Panc1 (cell line): ENCODE measurements at regions not wholly inside any gene's neighbourhood (a gene's known extent, or its start where the extent isn't known, plus 50 kb on each side); places are given as distances from the start of the nearest gene placed in this dataset.

Experiments
- ATAC-seq: fragments of 200-7000 bp; cut with Tn5 transposase; 2 replicates; pipeline ENCODE4 v1.9.1; 2020; ENCODE audit warnings: mild to moderate bottlenecking, moderate library complexity
- BruUV-seq: library from RNA; stranded (reverse); fragments of 400-500 nt; replicated peaks from 2 replicates; lab custom pipeline; 2021; lab: Mats Ljungman, UMichigan
- CTCF ChIA-PET: fragments of 300-600 bp; sonication (Branson Sonifier 250); formaldehyde crosslinking; loops from one replicate; lab custom pipeline; 2022; ENCODE audit warnings: antibody characterized with exemption; lab: Charles Lee
- POLR2A ChIA-PET: fragments of 300-600 bp; sonication (Branson Sonifier 250); formaldehyde crosslinking; loops from one replicate; lab custom pipeline; 2022; ENCODE audit warnings: antibody characterized with exemption; lab: Charles Lee
- DNase-seq: peaks from one replicate; pipeline ENCODE4 v3.0.0-alpha.2; 2010; ENCODE audit warnings: low read depth, low spot score
- H3K27ac ChIP-seq: 2 replicates; pipeline ENCODE4 v1.5.1; 2011; ENCODE audit warnings: mild to moderate bottlenecking, low read length, inconsistent platforms
- H3K27me3 ChIP-seq: fragments of 200-500 bp; sonication (Bioruptor generic); 2 replicates; pipeline ENCODE4 v1.6.0; 2014; ENCODE audit warnings: low read length, inconsistent platforms; ENCODE audit not compliant: control insufficient read depth, insufficient read depth
- H3K36me3 ChIP-seq: fragments of 200-500 bp; sonication (Bioruptor generic); 2 replicates; pipeline ENCODE4 v1.5.1; 2014; ENCODE audit warnings: inconsistent platforms, mild to moderate bottlenecking, low read length, moderate library complexity; ENCODE audit not compliant: control insufficient read depth, insufficient read depth
- H3K4me1 ChIP-seq: 2 replicates; pipeline ENCODE4 v1.5.1; 2011; ENCODE audit warnings: inconsistent platforms, mild to moderate bottlenecking, low read length, moderate library complexity; ENCODE audit not compliant: control insufficient read depth, insufficient read depth
- H3K4me3 ChIP-seq, 2 experiments: 2 replicates each; pipeline ENCODE4 v1.5.1; 2011 to 2012; ENCODE audit warnings: low read depth in 2 of 2, low read length in 2 of 2, mild to moderate bottlenecking in 2 of 2, inconsistent platforms in 1 of 2, moderate library complexity in 1 of 2
- H3K9me3 ChIP-seq: fragments of 200-500 bp; sonication (Bioruptor generic); 2 replicates; pipeline ENCODE4 v1.5.1; 2014; ENCODE audit warnings: low read depth, mild to moderate bottlenecking, inconsistent platforms, low read length, moderate library complexity; ENCODE audit not compliant: control insufficient read depth, insufficient read depth
- POLR2AphosphoS5 ChIP-seq: IDR thresholded peaks from 2 replicates; pipeline ENCODE4 v1.6.1; 2012; ENCODE audit warnings: mild to moderate bottlenecking, low read depth, low read length, moderate library complexity
- REST ChIP-seq, 2 experiments: IDR thresholded peaks; 2 replicates each; pipeline ENCODE4 v1.6.1; 2011 to 2012; ENCODE audit warnings: low read depth in 2 of 2, control low read depth in 1 of 2, low read length in 1 of 2, mild to moderate bottlenecking in 1 of 2, moderate library complexity in 1 of 2; ENCODE audit not compliant: insufficient read depth in 1 of 2
- SIN3A ChIP-seq: IDR thresholded peaks from 2 replicates; pipeline ENCODE4 v1.6.1; 2012; ENCODE audit warnings: low read depth, mild to moderate bottlenecking, low read length, moderate library complexity, borderline replicate concordance; ENCODE audit not compliant: insufficient read depth
- TCF7L2 ChIP-seq: IDR thresholded peaks from 2 replicates; pipeline ENCODE4 v1.6.1; 2011; ENCODE audit warnings: mild to moderate bottlenecking, low read depth, low read length, inconsistent platforms
- in situ Hi-C: cut with HindIII; loops from 2 replicates; pipeline ENCODE4 v1.10.0; 2016; ENCODE audit warnings: low sequenced_read_pairs, low pct_unique_long_range_greater_than_20kb
- intact Hi-C: fragments of 100-400 bp; cut with micrococcal nuclease; formaldehyde crosslinking; loops from one replicate; pipeline ENCODE4 v1.10.0; 2022; ENCODE audit not compliant: unreplicated experiment
- TF ChIP-seq, protein P1 (sequence below): fragments of 450-650 bp; IDR thresholded peaks from 2 replicates; pipeline ENCODE4 v1.5.1; 2017; ENCODE audit warnings: mild to moderate bottlenecking

DNA sequence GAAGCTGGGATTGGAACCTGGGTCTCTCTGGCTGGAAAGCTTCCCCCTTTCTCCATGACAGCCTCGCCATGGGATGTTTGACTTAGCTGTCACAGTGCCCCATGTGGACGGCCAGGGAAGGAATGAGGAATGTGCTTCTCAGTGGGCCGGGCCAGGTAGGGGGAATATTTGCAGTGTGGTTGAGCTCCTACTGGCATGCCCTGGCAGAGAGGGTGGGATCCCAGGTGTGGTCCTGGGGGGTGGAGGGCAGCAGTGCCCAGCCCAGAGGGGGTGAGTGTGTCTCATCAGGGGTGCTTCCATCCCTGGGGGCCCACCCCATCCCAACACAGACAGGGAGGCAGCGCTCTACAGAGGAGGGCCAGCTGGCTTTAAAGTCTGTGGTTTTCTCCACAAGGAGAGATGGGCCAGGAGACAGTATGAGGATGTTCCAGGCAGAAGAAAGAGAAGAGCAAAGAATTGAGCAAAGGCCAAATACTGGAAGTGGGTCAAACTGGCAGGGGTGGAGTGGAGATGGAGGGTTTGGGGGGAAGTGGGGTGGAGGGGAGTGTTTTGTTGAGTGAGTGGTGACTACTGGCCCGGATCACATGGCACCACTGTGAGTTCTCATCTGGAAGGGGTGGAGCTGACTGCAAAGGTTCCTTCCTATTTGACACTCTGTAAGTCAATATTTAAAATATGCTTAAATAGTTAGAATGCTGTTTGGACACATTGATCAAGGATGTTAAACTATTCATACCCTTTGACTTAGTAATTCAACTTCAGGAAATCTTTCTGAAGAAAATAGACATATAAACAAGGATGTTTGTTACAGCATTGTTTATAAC is 94.0 kb downstream of the MYCN start:
- no peak for DNase-seq
- no peaks in the 10 kb centered on the region for H3K27me3 ChIP-seq
- H3K4me1 ChIP-seq = no peaks in the 10 kb centered on the region
- TF ChIP-seq, protein P1, sequence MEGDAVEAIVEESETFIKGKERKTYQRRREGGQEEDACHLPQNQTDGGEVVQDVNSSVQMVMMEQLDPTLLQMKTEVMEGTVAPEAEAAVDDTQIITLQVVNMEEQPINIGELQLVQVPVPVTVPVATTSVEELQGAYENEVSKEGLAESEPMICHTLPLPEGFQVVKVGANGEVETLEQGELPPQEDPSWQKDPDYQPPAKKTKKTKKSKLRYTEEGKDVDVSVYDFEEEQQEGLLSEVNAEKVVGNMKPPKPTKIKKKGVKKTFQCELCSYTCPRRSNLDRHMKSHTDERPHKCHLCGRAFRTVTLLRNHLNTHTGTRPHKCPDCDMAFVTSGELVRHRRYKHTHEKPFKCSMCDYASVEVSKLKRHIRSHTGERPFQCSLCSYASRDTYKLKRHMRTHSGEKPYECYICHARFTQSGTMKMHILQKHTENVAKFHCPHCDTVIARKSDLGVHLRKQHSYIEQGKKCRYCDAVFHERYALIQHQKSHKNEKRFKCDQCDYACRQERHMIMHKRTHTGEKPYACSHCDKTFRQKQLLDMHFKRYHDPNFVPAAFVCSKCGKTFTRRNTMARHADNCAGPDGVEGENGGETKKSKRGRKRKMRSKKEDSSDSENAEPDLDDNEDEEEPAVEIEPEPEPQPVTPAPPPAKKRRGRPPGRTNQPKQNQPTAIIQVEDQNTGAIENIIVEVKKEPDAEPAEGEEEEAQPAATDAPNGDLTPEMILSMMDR = no peak; the same call in 1 of the 2 replicates
- TF ChIP-seq TCF7L2 (no peak), SIN3A (no peak), POLR2AphosphoS5 (no peak), REST (IDR thresholded peaks at IDR 0.05; ENCODE audit: insufficient read depth in 1 of 2, low read depth in 2 of 2, low read length in 1 of 2) (no peak)
- ChIA-PET CTCF (no interaction called here), POLR2A (no interaction called here)
- intact Hi-C loops = no loop called here
- H3K27ac ChIP-seq = no peak overlapping the region
- H3K36me3 ChIP-seq = no peaks in the 10 kb centered on the region
- in situ Hi-C loops = no loop called here
- no peak overlapping the region for H3K4me3 ChIP-seq
- BruUV-seq = no TSS peak
- no peaks in the 10 kb centered on the region for H3K9me3 ChIP-seq
- ATAC-seq = no peak

DNA sequence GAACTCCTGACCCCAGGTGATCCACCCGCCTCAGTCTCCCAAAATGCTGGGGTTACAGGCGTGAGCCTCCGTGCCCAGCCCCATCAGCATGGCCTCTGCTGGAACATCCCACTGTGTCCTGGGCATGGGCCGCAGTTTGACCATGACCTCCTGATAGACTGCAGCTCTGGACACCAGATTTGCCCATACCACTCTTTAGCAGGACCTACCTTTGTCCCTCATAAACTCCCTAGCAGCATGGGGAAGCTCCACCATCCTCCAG is 92.6 kb downstream of the MYCN start:
- no peak for DNase-seq
- Histone ChIP-seq H3K36me3 (no peaks in the 10 kb centered on the region), H3K4me1 (no peaks in the 10 kb centered on the region), H3K4me3 (no peak overlapping the region), H3K27me3 (no peaks in the 10 kb centered on the region), H3K27ac (no peak overlapping the region), H3K9me3 (no peaks in the 10 kb centered on the region)
- ChIA-PET CTCF (no interaction called here), POLR2A (no interaction called here)
- no TSS peak for BruUV-seq
- TF ChIP-seq TCF7L2 (no peak), POLR2AphosphoS5 (no peak), REST (IDR thresholded peaks at IDR 0.05; ENCODE audit: insufficient read depth in 1 of 2, low read depth in 2 of 2, low read length in 1 of 2) (no peak), SIN3A (no peak)
- TF ChIP-seq, protein P1 = no peak
- no peak for ATAC-seq
- in situ Hi-C loops (no loop called here), intact Hi-C loops (no loop called here)
